Endothelial cell of umbilical vein (primary cell): ENCODE measurements at regions not wholly inside any gene's neighbourhood (a gene's known extent, or its start where the extent isn't known, plus 50 kb on each side); places are given as distances from the start of the nearest gene placed in this dataset.

Source experiments
- BruUV-seq: library from RNA; stranded (reverse); fragments of 400-500 nt; replicated peaks from 2 replicates; lab custom pipeline; 2021; lab: Mats Ljungman, UMichigan
- CTCF ChIA-PET: fragments of 300-600, 350-600 bp; sonication (Branson Sonifier 250); formaldehyde crosslinking; loops from one replicate; lab custom pipeline; 2021; ENCODE audit warnings: antibody characterized with exemption, inconsistent platforms; lab: Charles Lee
- POLR2A ChIA-PET: fragments of 300-600, 350-600 bp; sonication (Branson Sonifier 250); formaldehyde crosslinking; loops from one replicate; lab custom pipeline; 2021; ENCODE audit warnings: antibody characterized with exemption, inconsistent platforms; lab: Charles Lee
- DNase-seq: peaks from one replicate; pipeline ENCODE4 v3.0.0-alpha.2; 2011; ENCODE audit warnings: low read depth, low spot score
- FAIRE-seq: peaks from 2 replicates; lab custom pipeline; 2011; peaks lifted over from hg19 to GRCh38; lab: Jason Lieb, UNC
- H2AFZ ChIP-seq: 2 replicates; pipeline ENCODE4 v1.6.0; 2012; ENCODE audit warnings: low read depth, low read length, control low read depth, inconsistent platforms
- H3K27ac ChIP-seq: 2 replicates; pipeline ENCODE4 v1.5.1; 2011; ENCODE audit warnings: low read depth, mild to moderate bottlenecking, control low read depth, low read length, moderate library complexity; ENCODE audit not compliant: insufficient read depth
- H3K27me3 ChIP-seq, 2 experiments: 2 replicates each; pipeline versions ENCODE4 v1.6.0 to v1.6.1; 2011; ENCODE audit warnings: low read length in 2 of 2, mixed read lengths in 1 of 2; ENCODE audit not compliant: control insufficient read depth in 2 of 2, insufficient read depth in 2 of 2
- H3K36me3 ChIP-seq, 2 experiments: 2 replicates in 1 of 2; 3 replicates in 1 of 2; pipeline ENCODE4 v1.5.1; 2011; ENCODE audit warnings: low read length in 2 of 2, mild to moderate bottlenecking in 1 of 2, moderate library complexity in 1 of 2; ENCODE audit not compliant: control insufficient read depth in 2 of 2, insufficient read depth in 2 of 2; ENCODE audit errors: extremely low read depth in 1 of 2
- H3K4me1 ChIP-seq: 3 replicates; pipeline ENCODE4 v1.5.1; 2011; ENCODE audit warnings: mild to moderate bottlenecking, low read length; ENCODE audit not compliant: control insufficient read depth, insufficient read depth; ENCODE audit errors: extremely low read depth
- H3K4me2 ChIP-seq: 2 replicates; pipeline ENCODE4 v1.6.1; 2011; ENCODE audit warnings: low read length, control low read depth, mixed read lengths; ENCODE audit not compliant: insufficient read depth
- H3K4me3 ChIP-seq, 3 experiments: fragments of 200-600 bp in 1 of 3; sonication (generic), shearing (Covaris generic) in 1 of 3; replicated peaks in 1 of 3; 2 replicates each; pipeline ENCODE4 v1.5.1; 2011 to 2016; ENCODE audit warnings: control low read depth in 3 of 3, low read length in 3 of 3, mild to moderate bottlenecking in 2 of 3, inconsistent platforms in 1 of 3, low read depth in 1 of 3, moderate library complexity in 1 of 3; ENCODE audit not compliant: insufficient read depth in 1 of 3
- H3K79me2 ChIP-seq: 2 replicates; pipeline ENCODE4 v1.6.0; 2012; ENCODE audit warnings: low read length, inconsistent platforms; ENCODE audit not compliant: control insufficient read depth, insufficient read depth
- H3K9ac ChIP-seq: replicated peaks from 2 replicates; pipeline ENCODE3; 2011; ENCODE audit warnings: low read length, control low read depth; ENCODE audit not compliant: insufficient read depth; ENCODE audit errors: extremely low read depth
- H3K9me1 ChIP-seq: replicated peaks from 3 replicates; pipeline ENCODE4 v1.6.0; 2011; ENCODE audit warnings: mild to moderate bottlenecking, low read length; ENCODE audit not compliant: control insufficient read depth, insufficient read depth; ENCODE audit errors: extremely low read depth
- H3K9me3 ChIP-seq: replicated peaks from 2 replicates; pipeline ENCODE4 v1.5.1; 2012; ENCODE audit warnings: low read length, inconsistent platforms; ENCODE audit not compliant: control insufficient read depth, insufficient read depth
- H4K20me1 ChIP-seq: replicated peaks from 2 replicates; pipeline ENCODE3; 2011; ENCODE audit warnings: mild to moderate bottlenecking, low read length; ENCODE audit not compliant: control insufficient read depth, insufficient read depth; ENCODE audit errors: extremely low read depth
- EZH2 ChIP-seq: IDR thresholded peaks from 2 replicates; pipeline ENCODE4 v1.6.1; 2012; ENCODE audit warnings: borderline replicate concordance, low read depth, mild to moderate bottlenecking, moderate library complexity, low read length, inconsistent platforms; ENCODE audit not compliant: severe bottlenecking
- FOS ChIP-seq: IDR thresholded peaks from 2 replicates; pipeline ENCODE4 v1.6.1; 2011; ENCODE audit warnings: mild to moderate bottlenecking, low read length, moderate library complexity, borderline replicate concordance; ENCODE audit not compliant: insufficient read depth
- GATA2 ChIP-seq: IDR thresholded peaks from 2 replicates; pipeline ENCODE4 v1.7.0; 2011; ENCODE audit warnings: low read depth, mild to moderate bottlenecking, moderate library complexity, mixed read lengths, low read length; ENCODE audit not compliant: insufficient read length, insufficient read depth
- JUN ChIP-seq: IDR thresholded peaks from 2 replicates; pipeline ENCODE4 v1.6.1; 2011; ENCODE audit warnings: borderline replicate concordance, low read depth; ENCODE audit not compliant: insufficient read length, insufficient read depth
- MYC ChIP-seq: IDR thresholded peaks from one replicate; pipeline ENCODE4 v1.6.1; 2011; ENCODE audit warnings: mild to moderate bottlenecking, low read depth, low read length
- POLR2A ChIP-seq: IDR thresholded peaks from 2 replicates; pipeline ENCODE4 v1.6.1; 2012; ENCODE audit warnings: low read depth, mild to moderate bottlenecking, control low read depth, low read length
- POLR2AphosphoS5 ChIP-seq: IDR thresholded peaks from 2 replicates; pipeline ENCODE4 v1.6.1; 2012; ENCODE audit warnings: low read depth, mild to moderate bottlenecking, control low read depth, low read length, moderate library complexity; ENCODE audit not compliant: insufficient read depth
- dilution Hi-C: fragments of 300-500 bp; cut with MboI; formaldehyde crosslinking; loops from one replicate; pipeline ENCODE4 v1.15.0; 2019; ENCODE audit warnings: low sequenced_read_pairs; ENCODE audit not compliant: extremely low pct_ligation_motif_present
- intact Hi-C: fragments of 100-400 bp; cut with micrococcal nuclease; formaldehyde crosslinking; loops from one replicate; pipeline ENCODE4 v1.10.0; 2022
- TF ChIP-seq, protein P1 (sequence below): IDR thresholded peaks from 2 replicates; pipeline ENCODE4 v1.6.1; 2011; ENCODE audit not compliant: insufficient read depth, insufficient read length
- TF ChIP-seq, protein P2 (sequence below), 2 donors: IDR thresholded peaks; 1 replicate in 1 of 2; 2 replicates in 1 of 2; pipeline ENCODE4 v1.5.1; 2011; ENCODE audit warnings: low read length in 2 of 2, mild to moderate bottlenecking in 2 of 2, moderate library complexity in 2 of 2, control low read depth in 1 of 2, inconsistent platforms in 1 of 2, low read depth in 1 of 2; ENCODE audit not compliant: insufficient read depth in 1 of 2; ENCODE audit errors: extremely low read depth in 1 of 2

DNA sequence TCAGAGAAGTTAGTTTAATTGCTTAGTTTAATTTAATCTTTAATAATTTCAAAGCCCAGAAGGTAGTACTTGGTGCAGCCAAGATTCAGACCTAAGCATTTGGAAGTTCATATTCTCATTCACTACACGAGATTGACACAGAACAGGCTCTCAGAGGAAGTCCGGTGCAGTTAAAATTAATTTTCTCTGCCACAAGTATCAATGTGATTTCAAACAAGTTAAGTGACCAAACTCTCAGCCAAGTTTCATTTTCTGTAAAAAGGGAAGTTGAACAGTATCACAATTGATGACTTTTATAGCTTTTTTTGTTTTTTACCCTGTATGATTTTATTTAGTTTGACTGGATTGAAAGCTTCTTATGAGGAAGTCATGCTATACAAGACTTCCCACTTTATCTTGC, 1494.9 kb upstream of the LRRTM3 start:
- ChIA-PET CTCF (interaction anchor here (1.6 kb wide), 1 partner anchor 8 kb away, joined by 5 read pairs; no protein-coding TSS in a partner anchor), POLR2A (no interaction called here)
- Histone ChIP-seq H3K9ac (no peak overlapping the region), H3K79me2 (no peaks in the 10 kb centered on the region), H3K27me3 (no peaks in the 10 kb centered on the region), H3K9me3 (no peaks in the 10 kb centered on the region), H3K4me3 (no peak overlapping the region), H3K9me1 (no peaks in the 10 kb centered on the region), H3K4me2 (no peak overlapping the region), H3K27ac (no peak overlapping the region), H3K4me1 (no peaks in the 10 kb centered on the region), H2AFZ (no peak overlapping the region), H4K20me1 (no peaks in the 10 kb centered on the region), H3K36me3 (no peaks in the 10 kb centered on the region)
- dilution Hi-C loops = no loop called here
- FAIRE-seq = no peak
- TF ChIP-seq FOS = no peak
- TF ChIP-seq, protein P1, sequence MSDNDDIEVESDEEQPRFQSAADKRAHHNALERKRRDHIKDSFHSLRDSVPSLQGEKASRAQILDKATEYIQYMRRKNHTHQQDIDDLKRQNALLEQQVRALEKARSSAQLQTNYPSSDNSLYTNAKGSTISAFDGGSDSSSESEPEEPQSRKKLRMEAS = no peak
- no peak for TF ChIP-seq POLR2AphosphoS5
- BruUV-seq = no TSS peak
- no peak for DNase-seq
- intact Hi-C loops = no loop called here

DNA sequence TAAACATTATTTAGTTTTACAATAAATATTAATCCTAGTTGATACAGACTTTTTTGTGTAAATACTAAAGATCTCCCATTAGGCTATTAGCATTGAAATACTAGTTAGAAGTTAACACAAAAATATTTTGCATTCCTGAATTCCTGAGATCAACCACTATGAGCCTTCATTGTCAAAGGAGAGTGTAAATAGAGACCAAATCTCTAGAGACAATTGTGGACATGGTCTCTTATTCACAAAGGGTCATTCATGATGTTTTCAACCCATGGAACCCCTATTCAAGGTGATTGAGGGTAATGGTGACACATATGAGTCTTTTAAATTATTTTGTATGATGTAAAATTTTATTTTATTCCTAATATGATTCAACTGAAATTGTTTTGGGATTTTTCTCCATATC, 1454.8 kb upstream of the LRRTM3 start:
- H3K27ac ChIP-seq = no peak overlapping the region
- H3K36me3 ChIP-seq = no peaks in the 10 kb centered on the region
- no peaks in the 10 kb centered on the region for H3K79me2 ChIP-seq
- no peaks in the 10 kb centered on the region for H3K9me3 ChIP-seq
- no peak overlapping the region for H2AFZ ChIP-seq
- no peaks in the 10 kb centered on the region for H3K9me1 ChIP-seq
- ChIA-PET CTCF (no interaction called here), POLR2A (no interaction called here)
- DNase-seq (no peak), FAIRE-seq (no peak)
- no peak overlapping the region for H3K4me2 ChIP-seq
- H3K27me3 ChIP-seq = no peaks in the 10 kb centered on the region
- intact Hi-C loops = no loop called here
- no peak overlapping the region for H3K4me3 ChIP-seq
- TF ChIP-seq FOS (no peak), EZH2 (no peak), POLR2A (no peak), POLR2AphosphoS5 (no peak), MYC (no peak), GATA2 (no peak), JUN (no peak)
- TF ChIP-seq, protein P2, sequence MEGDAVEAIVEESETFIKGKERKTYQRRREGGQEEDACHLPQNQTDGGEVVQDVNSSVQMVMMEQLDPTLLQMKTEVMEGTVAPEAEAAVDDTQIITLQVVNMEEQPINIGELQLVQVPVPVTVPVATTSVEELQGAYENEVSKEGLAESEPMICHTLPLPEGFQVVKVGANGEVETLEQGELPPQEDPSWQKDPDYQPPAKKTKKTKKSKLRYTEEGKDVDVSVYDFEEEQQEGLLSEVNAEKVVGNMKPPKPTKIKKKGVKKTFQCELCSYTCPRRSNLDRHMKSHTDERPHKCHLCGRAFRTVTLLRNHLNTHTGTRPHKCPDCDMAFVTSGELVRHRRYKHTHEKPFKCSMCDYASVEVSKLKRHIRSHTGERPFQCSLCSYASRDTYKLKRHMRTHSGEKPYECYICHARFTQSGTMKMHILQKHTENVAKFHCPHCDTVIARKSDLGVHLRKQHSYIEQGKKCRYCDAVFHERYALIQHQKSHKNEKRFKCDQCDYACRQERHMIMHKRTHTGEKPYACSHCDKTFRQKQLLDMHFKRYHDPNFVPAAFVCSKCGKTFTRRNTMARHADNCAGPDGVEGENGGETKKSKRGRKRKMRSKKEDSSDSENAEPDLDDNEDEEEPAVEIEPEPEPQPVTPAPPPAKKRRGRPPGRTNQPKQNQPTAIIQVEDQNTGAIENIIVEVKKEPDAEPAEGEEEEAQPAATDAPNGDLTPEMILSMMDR (IDR thresholded peaks at IDR 0.05; ENCODE audit: extremely low read depth in 1 of 2, insufficient read depth in 1 of 2, low read depth in 1 of 2, low read length in 2 of 2) = no peak
- TF ChIP-seq, protein P1 = no peak
- H3K4me1 ChIP-seq = no peaks in the 10 kb centered on the region
- H3K9ac ChIP-seq = no peak overlapping the region
- dilution Hi-C loops = no loop called here
- BruUV-seq = no TSS peak
- H4K20me1 ChIP-seq = no peaks in the 10 kb centered on the region
